Cardiac fibroblast (primary cell): ENCODE measurements at regions not wholly inside any gene's neighbourhood (a gene's known extent, or its start where the extent isn't known, plus 50 kb on each side); places are given as distances from the start of the nearest gene placed in this dataset.

Experiments used
- DNase-seq, 2 donors: peaks; one replicate each; pipeline versions ENCODE4 v3.0.0 to v3.0.0-alpha.2; 2010; ENCODE audit warnings: low read depth in 2 of 2
- H3K4me3 ChIP-seq, 2 donors: replicated peaks in 1 of 2; 1 replicate in 1 of 2; 2 replicates in 1 of 2; pipeline ENCODE4 v1.5.1; 2011; ENCODE audit warnings: low read depth in 2 of 2, low read length in 2 of 2, mild to moderate bottlenecking in 2 of 2, moderate library complexity in 1 of 2
- TF ChIP-seq, protein P1 (sequence below): IDR thresholded peaks from one replicate; pipeline ENCODE4 v1.5.1; 2011; ENCODE audit warnings: low read depth, mild to moderate bottlenecking, low read length, inconsistent platforms

DNA sequence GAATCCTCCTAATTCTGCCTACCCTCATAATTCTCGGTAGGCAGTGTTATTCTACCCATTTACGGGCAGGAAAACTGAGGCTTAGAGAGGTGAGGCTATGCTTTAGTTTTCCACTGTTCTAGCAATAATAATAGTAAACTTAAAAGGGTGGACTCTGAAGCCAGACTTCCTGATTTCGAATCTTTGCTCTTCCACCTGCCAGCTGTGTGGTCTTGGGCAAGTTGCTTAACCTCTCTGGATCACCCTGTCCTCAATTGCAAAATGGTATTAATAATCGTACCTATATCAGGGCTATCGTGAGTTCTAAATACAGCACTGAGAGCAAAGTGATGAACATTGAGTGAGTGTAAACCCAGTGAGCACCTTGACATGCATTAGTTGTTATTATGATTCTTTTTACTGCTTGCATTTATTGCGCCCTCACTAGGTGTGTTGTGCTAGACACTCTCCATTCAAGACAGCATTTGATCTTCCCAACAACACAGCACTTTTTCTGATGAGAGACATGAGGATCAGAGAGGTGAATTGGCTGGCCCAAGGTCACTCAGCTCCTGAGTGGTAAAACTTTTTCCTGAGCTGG is 102.3 kb upstream of the CSF3R start:
- H3K4me3 ChIP-seq = no peak overlapping the region
- TF ChIP-seq, protein P1, sequence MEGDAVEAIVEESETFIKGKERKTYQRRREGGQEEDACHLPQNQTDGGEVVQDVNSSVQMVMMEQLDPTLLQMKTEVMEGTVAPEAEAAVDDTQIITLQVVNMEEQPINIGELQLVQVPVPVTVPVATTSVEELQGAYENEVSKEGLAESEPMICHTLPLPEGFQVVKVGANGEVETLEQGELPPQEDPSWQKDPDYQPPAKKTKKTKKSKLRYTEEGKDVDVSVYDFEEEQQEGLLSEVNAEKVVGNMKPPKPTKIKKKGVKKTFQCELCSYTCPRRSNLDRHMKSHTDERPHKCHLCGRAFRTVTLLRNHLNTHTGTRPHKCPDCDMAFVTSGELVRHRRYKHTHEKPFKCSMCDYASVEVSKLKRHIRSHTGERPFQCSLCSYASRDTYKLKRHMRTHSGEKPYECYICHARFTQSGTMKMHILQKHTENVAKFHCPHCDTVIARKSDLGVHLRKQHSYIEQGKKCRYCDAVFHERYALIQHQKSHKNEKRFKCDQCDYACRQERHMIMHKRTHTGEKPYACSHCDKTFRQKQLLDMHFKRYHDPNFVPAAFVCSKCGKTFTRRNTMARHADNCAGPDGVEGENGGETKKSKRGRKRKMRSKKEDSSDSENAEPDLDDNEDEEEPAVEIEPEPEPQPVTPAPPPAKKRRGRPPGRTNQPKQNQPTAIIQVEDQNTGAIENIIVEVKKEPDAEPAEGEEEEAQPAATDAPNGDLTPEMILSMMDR = no peak
- DNase-seq = no peak

- no peak overlapping the region for H3K4me3 ChIP-seq
- no peak for DNase-seq
- TF ChIP-seq, protein P1 = no peak
Measured at GRCh38 chr1:36583980-36584782, 101.5 kb upstream of the CSF3R start.

GRCh38 chr1:36583080-36583479 is 100.4 kb upstream of the CSF3R start:
- H3K4me3 ChIP-seq = no peak overlapping the region
- TF ChIP-seq, protein P1 = no peak
- no peak for DNase-seq

- TF ChIP-seq, protein P1 = no peak
- no peak for DNase-seq
Measured at GRCh38 chr1:36582066-36582755, 99.5 kb upstream of the CSF3R start.

DNA sequence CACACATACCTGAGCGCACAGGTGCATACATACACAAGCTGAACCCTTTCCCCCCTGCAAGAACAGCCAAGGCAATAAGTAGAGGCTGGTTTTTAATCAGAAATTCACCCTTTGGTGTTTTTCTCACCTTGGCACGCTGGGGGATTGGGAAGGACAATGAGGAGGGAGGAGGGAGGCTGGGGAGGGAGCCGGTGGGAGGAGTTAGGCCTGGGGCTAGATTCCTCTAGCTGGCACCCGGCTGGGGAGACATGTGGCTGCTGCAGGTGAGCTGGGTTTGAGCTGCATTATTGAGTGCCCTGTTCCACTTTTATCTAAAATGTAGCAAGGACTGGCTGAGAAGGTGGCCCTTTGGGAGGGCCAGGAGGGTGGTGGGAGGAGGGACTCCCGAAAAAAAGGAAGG is 97.8 kb upstream of the CSF3R start:
- no peak for DNase-seq
- TF ChIP-seq, protein P1 = no peak
- H3K4me3 ChIP-seq = no peak overlapping the region

More at GRCh38 chr1:36582066-36582755, 99.5 kb upstream of the CSF3R start:
- no peak overlapping the region for H3K4me3 ChIP-seq

DNA sequence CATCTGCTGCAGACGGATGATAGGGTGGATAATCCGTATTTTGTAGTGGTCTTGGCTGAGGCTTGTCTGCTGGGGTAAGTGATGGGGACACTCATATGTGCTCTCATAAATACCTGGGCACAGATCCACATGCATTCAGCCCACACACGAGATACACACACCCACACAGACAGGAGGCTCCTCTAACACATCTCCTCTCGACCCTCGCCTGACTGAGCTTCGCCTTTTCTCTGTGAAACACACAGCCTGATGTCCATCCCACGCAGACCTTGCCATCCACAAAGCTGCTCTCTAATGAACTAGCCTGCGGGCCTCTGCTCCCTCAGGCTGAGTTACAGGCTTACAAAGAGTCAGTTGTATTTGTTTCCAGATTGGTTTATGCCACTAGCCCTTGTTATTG is 96.3 kb upstream of the CSF3R start:
- TF ChIP-seq, protein P1 = no peak
- no peak for DNase-seq
- no peak overlapping the region for H3K4me3 ChIP-seq
